ENCODE measurements at regions not wholly inside any gene's neighbourhood (a gene's known extent, or its start where the extent isn't known, plus 50 kb on each side); places are given as distances from the start of the nearest gene placed in this dataset.

- Histone ChIP-seq H3K27ac (ENCODE audit: low read depth, low read length, poor library complexity, severe bottlenecking) (no peak overlapping the region), H3K9ac (ENCODE audit: low read length) (no peak overlapping the region), H3K4me3 (ENCODE audit: low read depth, low read length, poor library complexity, severe bottlenecking) (no peak overlapping the region), H4K20me1 (ENCODE audit: insufficient read depth, low read length) (no peaks in the 10 kb centered on the region), H3K9me3 (ENCODE audit: low read length) (no peaks in the 10 kb centered on the region), H3K9me2 (ENCODE audit: low read depth, low read length) (no peaks in the 10 kb centered on the region), H2AFZ (ENCODE audit: low read length) (no peak overlapping the region), H3K4me1 (ENCODE audit: insufficient read depth, low read length, severe bottlenecking) (no peaks in the 10 kb centered on the region), H3K27me3 (ENCODE audit: insufficient read depth, low read length) (no peaks in the 10 kb centered on the region), H3K4me2 (ENCODE audit: low read length) (no peak overlapping the region), H3F3A (ENCODE audit: insufficient read depth, low read length) (no peaks in the 10 kb centered on the region), H3K79me2 (ENCODE audit: insufficient read depth, low read length) (no peaks in the 10 kb centered on the region), H3K36me3 (ENCODE audit: insufficient read depth, low read length) (no peaks in the 10 kb centered on the region)
- no peak for TF ChIP-seq EZH2 (IDR thresholded peaks at IDR 0.05; ENCODE audit: borderline replicate concordance, low read length)
- TF ChIP-seq CTCF (IDR thresholded peaks at IDR 0.05; ENCODE audit: low read length), result no peak
Observed at GRCh38 chr9:119047513-119048307, 321.5 kb downstream of the BRINP1 start.

DNA sequence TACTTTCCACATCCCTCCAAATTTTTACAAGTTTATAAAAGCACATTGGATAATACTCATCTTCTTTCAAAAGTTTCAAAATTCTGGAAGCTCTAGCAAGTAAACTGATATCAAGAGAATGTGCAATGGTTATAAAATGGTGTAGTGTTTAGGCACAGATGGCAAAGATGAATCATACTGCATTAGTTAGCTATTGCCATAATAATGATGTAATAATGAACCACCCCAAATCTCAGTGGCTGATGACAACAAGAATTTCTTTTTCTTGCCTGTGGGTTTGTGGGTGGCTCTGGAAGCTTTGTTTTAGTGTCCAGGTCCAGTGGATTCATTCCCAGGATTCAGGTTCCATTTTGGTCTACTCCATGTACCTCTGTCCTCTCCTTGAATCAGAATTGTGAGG is 319.0 kb downstream of the BRINP1 start:
- Histone ChIP-seq H4K20me1 (ENCODE audit: insufficient read depth, low read length) (no peaks in the 10 kb centered on the region), H3K36me3 (ENCODE audit: insufficient read depth, low read length) (no peaks in the 10 kb centered on the region), H3K4me3 (ENCODE audit: low read depth, low read length, poor library complexity, severe bottlenecking) (no peak overlapping the region), H3K4me1 (ENCODE audit: insufficient read depth, low read length, severe bottlenecking) (no peaks in the 10 kb centered on the region), H3K79me2 (ENCODE audit: insufficient read depth, low read length) (no peaks in the 10 kb centered on the region), H3K9ac (ENCODE audit: low read length) (no peak overlapping the region), H2AFZ (ENCODE audit: low read length) (no peak overlapping the region), H3K27me3 (ENCODE audit: insufficient read depth, low read length) (no peaks in the 10 kb centered on the region), H3K27ac (ENCODE audit: low read depth, low read length, poor library complexity, severe bottlenecking) (no peak overlapping the region), H3K9me2 (ENCODE audit: low read depth, low read length) (no peaks in the 10 kb centered on the region), H3K9me3 (ENCODE audit: low read length) (no peaks in the 10 kb centered on the region), H3F3A (ENCODE audit: insufficient read depth, low read length) (no peaks in the 10 kb centered on the region), H3K4me2 (ENCODE audit: low read length) (no peak overlapping the region)
- TF ChIP-seq CTCF (IDR thresholded peaks at IDR 0.05; ENCODE audit: low read length) (no peak), EZH2 (IDR thresholded peaks at IDR 0.05; ENCODE audit: borderline replicate concordance, low read length) (no peak)

GRCh38 chr9:119052339-119053030 is 316.8 kb downstream of the BRINP1 start:
- H3K9ac ChIP-seq (ENCODE audit: low read length), result no peak overlapping the region
- no peak overlapping the region for H3K4me2 ChIP-seq (ENCODE audit: low read length)
- no peaks in the 10 kb centered on the region for H3F3A ChIP-seq (ENCODE audit: insufficient read depth, low read length)
- TF ChIP-seq EZH2 (IDR thresholded peaks at IDR 0.05; ENCODE audit: borderline replicate concordance, low read length) (no peak), CTCF (IDR thresholded peaks at IDR 0.05; ENCODE audit: low read length) (no peak)
- H3K36me3 ChIP-seq (ENCODE audit: insufficient read depth, low read length), result no peaks in the 10 kb centered on the region
- no peaks in the 10 kb centered on the region for H4K20me1 ChIP-seq (ENCODE audit: insufficient read depth, low read length)
- H2AFZ ChIP-seq (ENCODE audit: low read length), result no peak overlapping the region
- no peak overlapping the region for H3K27ac ChIP-seq (ENCODE audit: low read depth, low read length, poor library complexity, severe bottlenecking)
- H3K9me2 ChIP-seq (ENCODE audit: low read depth, low read length), result no peaks in the 10 kb centered on the region
- H3K9me3 ChIP-seq (ENCODE audit: low read length), result no peaks in the 10 kb centered on the region
- H3K79me2 ChIP-seq (ENCODE audit: insufficient read depth, low read length), result no peaks in the 10 kb centered on the region
- no peaks in the 10 kb centered on the region for H3K27me3 ChIP-seq (ENCODE audit: insufficient read depth, low read length)
- H3K4me3 ChIP-seq (ENCODE audit: low read depth, low read length, poor library complexity, severe bottlenecking), result no peak overlapping the region
- H3K4me1 ChIP-seq (ENCODE audit: insufficient read depth, low read length, severe bottlenecking), result no peaks in the 10 kb centered on the region

Data from OCI-LY1 (cell line).